Hematopoietic multipotent progenitor cell (in vitro differentiated cells): ENCODE measurements at regions not wholly inside any gene's neighbourhood (a gene's known extent, or its start where the extent isn't known, plus 50 kb on each side); places are given as distances from the start of the nearest gene placed in this dataset.

Experiments
- DNase-seq, 3 donors: peaks; one replicate each; pipeline ENCODE4 v3.0.0-alpha.2; 2011 to 2015; ENCODE audit warnings: low read depth in 2 of 3, low spot score in 2 of 3

- no peak for DNase-seq
These were observed 354.5 kb upstream of the NBEA start for GRCh38 chr13:34587576-34587975.

- DNase-seq = no peak
These were observed 353.7 kb upstream of the NBEA start for GRCh38 chr13:34588362-34588761.

- no peak for DNase-seq
These were observed 352.5 kb upstream of the NBEA start for GRCh38 chr13:34589581-34589980.

GRCh38 chr13:34591129-34591528, 350.9 kb upstream of the NBEA start:
- DNase-seq = no peak

- DNase-seq = no peak
These were observed 350.1 kb upstream of the NBEA start for GRCh38 chr13:34591900-34592529.

GRCh38 chr13:34593658-34594057, 348.4 kb upstream of the NBEA start:
- no peak for DNase-seq

- DNase-seq = no peak
These were observed 347.6 kb upstream of the NBEA start for GRCh38 chr13:34594507-34594906.

- no peak for DNase-seq
These were observed 333.7 kb upstream of the NBEA start for GRCh38 chr13:34608331-34608730.

- no peak for DNase-seq
These were observed 330.4 kb upstream of the NBEA start for GRCh38 chr13:34611671-34612070.

GRCh38 chr13:34617473-34618083, 324.5 kb upstream of the NBEA start:
- no peak for DNase-seq

GRCh38 chr13:34618654-34619053, 323.4 kb upstream of the NBEA start:
- no peak for DNase-seq

- no peak for DNase-seq
These were observed 322.7 kb upstream of the NBEA start for GRCh38 chr13:34619326-34619725.

GRCh38 chr13:34620074-34620850, 321.8 kb upstream of the NBEA start:
- DNase-seq = no peak

GRCh38 chr13:34620862-34621261, 321.2 kb upstream of the NBEA start:
- DNase-seq = no peak

- no peak for DNase-seq
These were observed 318.7 kb upstream of the NBEA start for GRCh38 chr13:34623331-34623730.

- DNase-seq = no peak
These were observed 314.4 kb upstream of the NBEA start for GRCh38 chr13:34627509-34628208.

- no peak for DNase-seq
These were observed 313.8 kb upstream of the NBEA start for GRCh38 chr13:34628209-34628682.

GRCh38 chr13:34634448-34634847, 307.6 kb upstream of the NBEA start:
- no peak for DNase-seq

GRCh38 chr13:34637138-34637537, 304.9 kb upstream of the NBEA start:
- DNase-seq = no peak

- no peak for DNase-seq
These were observed 304.4 kb upstream of the NBEA start for GRCh38 chr13:34637636-34638035.

GRCh38 chr13:34638897-34639296, 303.2 kb upstream of the NBEA start:
- no peak for DNase-seq
